ENCODE measurements at regions not wholly inside any gene's neighbourhood (a gene's known extent, or its start where the extent isn't known, plus 50 kb on each side); places are given as distances from the start of the nearest gene placed in this dataset.

- ChIA-PET POLR2A (no interaction called here), CTCF (no interaction called here)
- Histone ChIP-seq H3K9me3 (no peaks in the 10 kb centered on the region), H3K9ac (no peak overlapping the region), H2AFZ (ENCODE audit: low read depth) (no peak overlapping the region), H3K79me2 (ENCODE audit: insufficient read depth) (no peaks in the 10 kb centered on the region), H3K4me3 (ENCODE audit: low read depth in 2 of 2, low read length in 1 of 2) (no peak overlapping the region), H3K4me2 (no peak overlapping the region), H4K20me1 (ENCODE audit: insufficient read depth) (no peaks in the 10 kb centered on the region), H3K27ac (ENCODE audit: low read depth in 2 of 2, low read length in 1 of 2) (peak overlapping the region; percentile 7 to 25; a peak in 2 of 4 replicates), H3K9me2 (no peaks in the 10 kb centered on the region), H3K27me3 (ENCODE audit: insufficient read depth) (no peaks in the 10 kb centered on the region), H3K36me3 (replicated peaks in 1 of 2; ENCODE audit: control insufficient read depth in 1 of 2, insufficient read depth in 2 of 2, low read length in 1 of 2) (no peaks in the 10 kb centered on the region), H3F3A (replicated peaks; ENCODE audit: insufficient read depth) (no peaks in the 10 kb centered on the region), H3K4me1 (ENCODE audit: control insufficient read depth in 1 of 2, insufficient read depth in 2 of 2, low read depth in 1 of 2, low read length in 1 of 2) (no peaks in the 10 kb centered on the region)
- peak; percentile 16 for DNase-seq
- 29% methylated on average over 1 of the region's 1 CpG for WGBS (ENCODE audit: low lambda C conversion rate)
- TF ChIP-seq JUND (IDR thresholded peaks at IDR 0.05) (no peak), ELF1 (IDR thresholded peaks at IDR 0.05) (no peak), FOXJ3 (CRISPR knock-in tag; IDR thresholded peaks at IDR 0.05) (no peak), EP300 (IDR thresholded peaks at IDR 0.05; ENCODE audit: borderline replicate concordance in 1 of 2, low read depth in 1 of 2, low read length in 1 of 2) (no peak), IRF3 (IDR thresholded peaks at IDR 0.05; ENCODE audit: low read depth, low read length) (no peak), PBX3 (IDR thresholded peaks at IDR 0.05) (no peak), NFIC (IDR thresholded peaks at IDR 0.05; ENCODE audit: borderline replicate concordance) (no peak), USF2 (IDR thresholded peaks at IDR 0.05; ENCODE audit: borderline replicate concordance, low read depth, low read length) (no peak), RFX5 (IDR thresholded peaks at IDR 0.05; ENCODE audit: low read length) (no peak), TCF12 (IDR thresholded peaks at IDR 0.05) (no peak), FOSL2 (IDR thresholded peaks at IDR 0.05; ENCODE audit: borderline replicate concordance, low read depth) (no peak), GABPA (IDR thresholded peaks at IDR 0.05; ENCODE audit: low read depth) (no peak), ZBTB33 (IDR thresholded peaks at IDR 0.05; ENCODE audit: borderline replicate concordance, low read depth) (no peak), CTCF (IDR thresholded peaks at IDR 0.05) (no peak), FOXM1 (IDR thresholded peaks at IDR 0.05; ENCODE audit: low read depth) (no peak), MEF2A (IDR thresholded peaks at IDR 0.05; ENCODE audit: borderline replicate concordance, low read depth) (no peak), NRF1 (IDR thresholded peaks at IDR 0.05; ENCODE audit: low read depth, low read length) (no peak), MXI1 (IDR thresholded peaks at IDR 0.05; ENCODE audit: low read depth, low read length) (no peak)
These were observed 114.1 kb downstream of the SLC16A9 start for GRCh38 chr10:59595593-59595992.

Data from SK-N-SH (cell line).